Breast epithelium (tissue), 3 donors: ENCODE measurements at regions not wholly inside any gene's neighbourhood (a gene's known extent, or its start where the extent isn't known, plus 50 kb on each side); places are given as distances from the start of the nearest gene placed in this dataset.

Experiments used
- POLR2A ChIP-seq: fragments of 450-650 bp; IDR thresholded peaks from one replicate; pipeline ENCODE4 v1.6.1; 2016; ENCODE audit warnings: antibody characterized with exemption, mild to moderate bottlenecking, moderate library complexity
- POLR2AphosphoS5 ChIP-seq, 3 donors: sonication (generic); formaldehyde crosslinking; IDR thresholded peaks; one replicate each; pipeline ENCODE4 v1.6.1; 2017; ENCODE audit warnings: antibody characterized with exemption in 3 of 3
- TF ChIP-seq, protein P1 (sequence below), 3 donors: fragments of 450-650 bp; IDR thresholded peaks; one replicate each; pipeline ENCODE4 v1.5.1; 2016 to 2017; ENCODE audit warnings: antibody characterized with exemption in 3 of 3, mild to moderate bottlenecking in 3 of 3, moderate library complexity in 3 of 3

DNA sequence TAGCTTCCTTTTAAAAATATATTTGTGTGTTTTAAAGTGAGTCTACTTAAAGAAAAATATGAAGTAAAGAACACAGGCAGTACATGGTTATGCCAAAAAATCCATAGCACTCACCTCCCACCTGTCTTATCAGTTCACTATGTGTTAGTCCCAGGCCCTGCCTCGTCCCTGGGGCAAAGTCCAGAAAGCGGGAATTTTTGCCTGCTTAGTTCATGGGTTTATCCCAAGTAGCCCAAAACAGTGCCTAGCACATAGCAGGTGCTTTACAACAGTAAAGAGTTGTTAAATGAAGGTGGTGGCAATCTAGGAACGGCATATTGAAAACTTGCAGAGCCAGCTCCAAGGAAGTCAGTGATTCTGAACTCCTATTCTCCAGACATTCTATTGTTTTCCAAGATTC is 154.0 kb downstream of the MN1 start:
- TF ChIP-seq POLR2AphosphoS5 (IDR thresholded peaks at IDR 0.05) (no peak), POLR2A (no peak)
- TF ChIP-seq, protein P1, sequence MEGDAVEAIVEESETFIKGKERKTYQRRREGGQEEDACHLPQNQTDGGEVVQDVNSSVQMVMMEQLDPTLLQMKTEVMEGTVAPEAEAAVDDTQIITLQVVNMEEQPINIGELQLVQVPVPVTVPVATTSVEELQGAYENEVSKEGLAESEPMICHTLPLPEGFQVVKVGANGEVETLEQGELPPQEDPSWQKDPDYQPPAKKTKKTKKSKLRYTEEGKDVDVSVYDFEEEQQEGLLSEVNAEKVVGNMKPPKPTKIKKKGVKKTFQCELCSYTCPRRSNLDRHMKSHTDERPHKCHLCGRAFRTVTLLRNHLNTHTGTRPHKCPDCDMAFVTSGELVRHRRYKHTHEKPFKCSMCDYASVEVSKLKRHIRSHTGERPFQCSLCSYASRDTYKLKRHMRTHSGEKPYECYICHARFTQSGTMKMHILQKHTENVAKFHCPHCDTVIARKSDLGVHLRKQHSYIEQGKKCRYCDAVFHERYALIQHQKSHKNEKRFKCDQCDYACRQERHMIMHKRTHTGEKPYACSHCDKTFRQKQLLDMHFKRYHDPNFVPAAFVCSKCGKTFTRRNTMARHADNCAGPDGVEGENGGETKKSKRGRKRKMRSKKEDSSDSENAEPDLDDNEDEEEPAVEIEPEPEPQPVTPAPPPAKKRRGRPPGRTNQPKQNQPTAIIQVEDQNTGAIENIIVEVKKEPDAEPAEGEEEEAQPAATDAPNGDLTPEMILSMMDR (IDR thresholded peaks at IDR 0.05), result no peak
